ENCODE measurements at regions not wholly inside any gene's neighbourhood (a gene's known extent, or its start where the extent isn't known, plus 50 kb on each side); places are given as distances from the start of the nearest gene placed in this dataset.

DNA sequence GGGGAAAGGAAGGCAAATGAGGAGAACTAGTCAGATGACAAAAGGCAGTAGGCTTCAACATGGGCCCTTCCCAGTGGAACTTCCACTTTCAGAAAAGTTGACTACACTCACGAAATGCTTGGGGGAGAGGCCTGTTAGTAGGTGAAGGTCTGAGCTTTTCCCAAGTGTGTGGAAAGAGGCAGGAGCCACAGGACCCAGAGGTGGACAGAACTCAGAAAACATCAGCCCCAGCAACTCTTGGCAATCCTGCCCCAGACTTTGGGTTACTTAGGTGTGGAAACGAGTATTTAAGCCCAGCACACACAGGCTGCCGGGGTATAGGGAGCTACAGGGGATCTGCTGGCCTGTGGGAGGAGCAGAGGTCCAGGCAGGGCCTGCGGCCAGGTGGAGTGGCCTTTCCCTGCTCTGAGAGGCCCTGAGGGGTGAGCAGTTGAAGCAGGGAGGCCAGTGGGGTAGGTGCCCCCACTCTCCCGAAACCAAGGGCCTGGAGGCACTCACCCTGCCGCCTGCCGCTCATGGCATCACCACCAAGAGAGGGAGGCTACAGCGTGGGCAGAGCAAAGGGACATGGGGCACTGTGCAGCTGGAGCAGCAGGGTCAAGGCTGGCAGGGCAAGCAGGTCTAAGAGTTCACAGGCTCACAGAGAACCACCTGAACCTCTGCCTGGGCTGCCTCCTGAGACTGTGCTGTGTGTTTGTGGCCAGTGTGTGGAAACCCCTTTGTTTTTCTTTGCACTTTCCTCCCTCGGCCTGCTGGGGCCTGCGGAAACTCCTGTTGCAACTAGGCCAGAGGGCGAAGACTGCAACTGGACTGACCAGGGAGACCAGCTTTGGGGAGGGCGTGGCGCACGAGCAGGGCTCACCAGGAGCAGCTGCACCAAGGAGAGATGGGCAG is 130.7 kb upstream of the SERTAD2 start (continued):
- TF ChIP-seq, protein P1, sequence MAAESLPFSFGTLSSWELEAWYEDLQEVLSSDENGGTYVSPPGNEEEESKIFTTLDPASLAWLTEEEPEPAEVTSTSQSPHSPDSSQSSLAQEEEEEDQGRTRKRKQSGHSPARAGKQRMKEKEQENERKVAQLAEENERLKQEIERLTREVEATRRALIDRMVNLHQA (CRISPR knock-in tag; IDR thresholded peaks at IDR 0.05) = no peak
- peak; percentile 18; the same call in 1 of the 2 replicates for TF ChIP-seq MIER3 (CRISPR knock-in tag; IDR thresholded peaks at IDR 0.05; ENCODE audit: borderline replicate concordance)
- peak; percentile 49 for TF ChIP-seq SOX5 (CRISPR knock-in tag; IDR thresholded peaks at IDR 0.05; ENCODE audit: borderline replicate concordance)
- TF ChIP-seq, protein P2, sequence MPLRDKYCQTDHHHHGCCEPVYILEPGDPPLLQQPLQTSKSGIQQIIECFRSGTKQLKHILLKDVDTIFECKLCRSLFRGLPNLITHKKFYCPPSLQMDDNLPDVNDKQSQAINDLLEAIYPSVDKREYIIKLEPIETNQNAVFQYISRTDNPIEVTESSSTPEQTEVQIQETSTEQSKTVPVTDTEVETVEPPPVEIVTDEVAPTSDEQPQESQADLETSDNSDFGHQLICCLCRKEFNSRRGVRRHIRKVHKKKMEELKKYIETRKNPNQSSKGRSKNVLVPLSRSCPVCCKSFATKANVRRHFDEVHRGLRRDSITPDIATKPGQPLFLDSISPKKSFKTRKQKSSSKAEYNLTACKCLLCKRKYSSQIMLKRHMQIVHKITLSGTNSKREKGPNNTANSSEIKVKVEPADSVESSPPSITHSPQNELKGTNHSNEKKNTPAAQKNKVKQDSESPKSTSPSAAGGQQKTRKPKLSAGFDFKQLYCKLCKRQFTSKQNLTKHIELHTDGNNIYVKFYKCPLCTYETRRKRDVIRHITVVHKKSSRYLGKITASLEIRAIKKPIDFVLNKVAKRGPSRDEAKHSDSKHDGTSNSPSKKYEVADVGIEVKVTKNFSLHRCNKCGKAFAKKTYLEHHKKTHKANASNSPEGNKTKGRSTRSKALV (CRISPR knock-in tag; IDR thresholded peaks at IDR 0.05) = no peak
- no peak for TF ChIP-seq ZSCAN30 (CRISPR knock-in tag; IDR thresholded peaks at IDR 0.05)
- 0 out of 2 replicates have a peak, but pooled peaks have one; percentile 54 for TF ChIP-seq ISL2 (CRISPR knock-in tag; IDR thresholded peaks at IDR 0.05)
- no peak for TF ChIP-seq TRIM22 (IDR thresholded peaks at IDR 0.05)
- peak; percentile 64 for TF ChIP-seq RARA (CRISPR knock-in tag; IDR thresholded peaks at IDR 0.05)
- no peak for TF ChIP-seq ATF1 (CRISPR knock-in tag; IDR thresholded peaks at IDR 0.05)
- no peak for TF ChIP-seq ISX (CRISPR knock-in tag; conservative IDR thresholded peaks at IDR 0.05)
- TF ChIP-seq SCMH1 (CRISPR knock-in tag; IDR thresholded peaks at IDR 0.05; ENCODE audit: borderline replicate concordance) = no peak
- TF ChIP-seq, protein P3, sequence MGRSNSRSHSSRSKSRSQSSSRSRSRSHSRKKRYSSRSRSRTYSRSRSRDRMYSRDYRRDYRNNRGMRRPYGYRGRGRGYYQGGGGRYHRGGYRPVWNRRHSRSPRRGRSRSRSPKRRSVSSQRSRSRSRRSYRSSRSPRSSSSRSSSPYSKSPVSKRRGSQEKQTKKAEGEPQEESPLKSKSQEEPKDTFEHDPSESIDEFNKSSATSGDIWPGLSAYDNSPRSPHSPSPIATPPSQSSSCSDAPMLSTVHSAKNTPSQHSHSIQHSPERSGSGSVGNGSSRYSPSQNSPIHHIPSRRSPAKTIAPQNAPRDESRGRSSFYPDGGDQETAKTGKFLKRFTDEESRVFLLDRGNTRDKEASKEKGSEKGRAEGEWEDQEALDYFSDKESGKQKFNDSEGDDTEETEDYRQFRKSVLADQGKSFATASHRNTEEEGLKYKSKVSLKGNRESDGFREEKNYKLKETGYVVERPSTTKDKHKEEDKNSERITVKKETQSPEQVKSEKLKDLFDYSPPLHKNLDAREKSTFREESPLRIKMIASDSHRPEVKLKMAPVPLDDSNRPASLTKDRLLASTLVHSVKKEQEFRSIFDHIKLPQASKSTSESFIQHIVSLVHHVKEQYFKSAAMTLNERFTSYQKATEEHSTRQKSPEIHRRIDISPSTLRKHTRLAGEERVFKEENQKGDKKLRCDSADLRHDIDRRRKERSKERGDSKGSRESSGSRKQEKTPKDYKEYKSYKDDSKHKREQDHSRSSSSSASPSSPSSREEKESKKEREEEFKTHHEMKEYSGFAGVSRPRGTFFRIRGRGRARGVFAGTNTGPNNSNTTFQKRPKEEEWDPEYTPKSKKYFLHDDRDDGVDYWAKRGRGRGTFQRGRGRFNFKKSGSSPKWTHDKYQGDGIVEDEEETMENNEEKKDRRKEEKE (IDR thresholded peaks at IDR 0.05) = no peak
- TF ChIP-seq ZNF276 (CRISPR knock-in tag; IDR thresholded peaks at IDR 0.05; ENCODE audit: low read depth) = 0 out of 2 replicates have a peak, but pooled peaks have one; percentile 66
- TF ChIP-seq ZNF839 (CRISPR knock-in tag; IDR thresholded peaks at IDR 0.05; ENCODE audit: borderline replicate concordance) = peak; percentile 79; the same call in 1 of the 2 replicates
- no peak for TF ChIP-seq ZNF792 (CRISPR knock-in tag; IDR thresholded peaks at IDR 0.05)
- TF ChIP-seq ZBTB14 (CRISPR knock-in tag; IDR thresholded peaks at IDR 0.05) = no peak
- no peak for TF ChIP-seq GMEB2 (CRISPR knock-in tag; IDR thresholded peaks at IDR 0.05; ENCODE audit: low read depth)
- TF ChIP-seq ZNF83 (CRISPR knock-in tag; IDR thresholded peaks at IDR 0.05; ENCODE audit: borderline replicate concordance) = no peak; the same call in 1 of the 2 replicates

Data from HepG2 (cell line).